ENCODE measurements at regions not wholly inside any gene's neighbourhood (a gene's known extent, or its start where the extent isn't known, plus 50 kb on each side); places are given as distances from the start of the nearest gene placed in this dataset.

GRCh38 chr10:91691981-91692380 is 59.1 kb upstream of the PPP1R3C start:
- TF ChIP-seq CTCF (IDR thresholded peaks at IDR 0.05; ENCODE audit: extremely low read depth, missing control alignments), result no peak
- DNase-seq (ENCODE audit: low spot score), result no peak

GRCh38 chr10:91690996-91691676 is 58.3 kb upstream of the PPP1R3C start:
- DNase-seq (ENCODE audit: low spot score), result no peak
- no peak for TF ChIP-seq CTCF (IDR thresholded peaks at IDR 0.05; ENCODE audit: extremely low read depth, missing control alignments)

- no peak for TF ChIP-seq CTCF (IDR thresholded peaks at IDR 0.05; ENCODE audit: extremely low read depth, missing control alignments)
- DNase-seq (ENCODE audit: low spot score), result no peak
Observed at GRCh38 chr10:91690412-91690811, 57.5 kb upstream of the PPP1R3C start.

GRCh38 chr10:91689731-91690168 is 56.9 kb upstream of the PPP1R3C start:
- DNase-seq (ENCODE audit: low spot score), result no peak
- no peak for TF ChIP-seq CTCF (IDR thresholded peaks at IDR 0.05; ENCODE audit: extremely low read depth, missing control alignments)

- no peak for TF ChIP-seq CTCF (IDR thresholded peaks at IDR 0.05; ENCODE audit: extremely low read depth, missing control alignments)
Observed at GRCh38 chr10:91684841-91685240, 52.0 kb upstream of the PPP1R3C start.

GRCh38 chr10:91683975-91684374 is 51.1 kb upstream of the PPP1R3C start:
- no peak for TF ChIP-seq CTCF (IDR thresholded peaks at IDR 0.05; ENCODE audit: extremely low read depth, missing control alignments)
- no peak for DNase-seq (ENCODE audit: low spot score)

More at GRCh38 chr10:91684841-91685240, 52.0 kb upstream of the PPP1R3C start:
- no peak for DNase-seq (ENCODE audit: low spot score)

GRCh38 chr10:91682912-91683311 is 50.0 kb upstream of the PPP1R3C start:
- TF ChIP-seq CTCF (IDR thresholded peaks at IDR 0.05; ENCODE audit: extremely low read depth, missing control alignments), result no peak
- no peak for DNase-seq (ENCODE audit: low spot score)

All from GM20000 (cell line).